VCaP (cell line): ENCODE measurements at regions not wholly inside any gene's neighbourhood (a gene's known extent, or its start where the extent isn't known, plus 50 kb on each side); places are given as distances from the start of the nearest gene placed in this dataset.

Source experiments
- H3K27ac ChIP-seq: fragments of 450-650 bp; 2 replicates; pipeline ENCODE4 v1.5.1; 2017
- TF ChIP-seq, protein P1 (sequence below): fragments of 450-650 bp; conservative IDR thresholded peaks from 2 replicates; pipeline ENCODE4 v1.5.1; 2017; ENCODE audit warnings: mild to moderate bottlenecking, moderate library complexity

DNA sequence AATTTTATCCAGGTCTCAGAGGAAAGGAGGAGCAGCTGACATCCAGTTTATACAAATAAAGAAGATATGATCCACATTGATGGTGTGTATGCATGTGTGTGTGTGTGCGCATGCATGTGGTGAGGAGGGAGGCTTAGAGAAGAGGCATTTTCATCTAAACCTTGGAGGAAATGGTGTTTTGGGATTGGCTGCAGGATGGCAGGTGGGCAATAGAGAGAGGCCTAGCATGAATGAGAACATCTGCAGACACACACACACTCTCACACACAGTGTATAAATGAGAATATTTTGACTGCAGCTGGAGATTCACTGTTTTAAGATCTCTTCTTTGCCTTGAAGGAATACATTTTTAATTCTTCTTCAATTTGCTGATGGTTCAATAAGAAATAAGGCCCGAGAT is 61.7 kb upstream of the TMEM17 start:
- TF ChIP-seq, protein P1, sequence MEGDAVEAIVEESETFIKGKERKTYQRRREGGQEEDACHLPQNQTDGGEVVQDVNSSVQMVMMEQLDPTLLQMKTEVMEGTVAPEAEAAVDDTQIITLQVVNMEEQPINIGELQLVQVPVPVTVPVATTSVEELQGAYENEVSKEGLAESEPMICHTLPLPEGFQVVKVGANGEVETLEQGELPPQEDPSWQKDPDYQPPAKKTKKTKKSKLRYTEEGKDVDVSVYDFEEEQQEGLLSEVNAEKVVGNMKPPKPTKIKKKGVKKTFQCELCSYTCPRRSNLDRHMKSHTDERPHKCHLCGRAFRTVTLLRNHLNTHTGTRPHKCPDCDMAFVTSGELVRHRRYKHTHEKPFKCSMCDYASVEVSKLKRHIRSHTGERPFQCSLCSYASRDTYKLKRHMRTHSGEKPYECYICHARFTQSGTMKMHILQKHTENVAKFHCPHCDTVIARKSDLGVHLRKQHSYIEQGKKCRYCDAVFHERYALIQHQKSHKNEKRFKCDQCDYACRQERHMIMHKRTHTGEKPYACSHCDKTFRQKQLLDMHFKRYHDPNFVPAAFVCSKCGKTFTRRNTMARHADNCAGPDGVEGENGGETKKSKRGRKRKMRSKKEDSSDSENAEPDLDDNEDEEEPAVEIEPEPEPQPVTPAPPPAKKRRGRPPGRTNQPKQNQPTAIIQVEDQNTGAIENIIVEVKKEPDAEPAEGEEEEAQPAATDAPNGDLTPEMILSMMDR: no peak
- peak overlapping the region; percentile 26; the same call in 1 of the 2 replicates for H3K27ac ChIP-seq

DNA sequence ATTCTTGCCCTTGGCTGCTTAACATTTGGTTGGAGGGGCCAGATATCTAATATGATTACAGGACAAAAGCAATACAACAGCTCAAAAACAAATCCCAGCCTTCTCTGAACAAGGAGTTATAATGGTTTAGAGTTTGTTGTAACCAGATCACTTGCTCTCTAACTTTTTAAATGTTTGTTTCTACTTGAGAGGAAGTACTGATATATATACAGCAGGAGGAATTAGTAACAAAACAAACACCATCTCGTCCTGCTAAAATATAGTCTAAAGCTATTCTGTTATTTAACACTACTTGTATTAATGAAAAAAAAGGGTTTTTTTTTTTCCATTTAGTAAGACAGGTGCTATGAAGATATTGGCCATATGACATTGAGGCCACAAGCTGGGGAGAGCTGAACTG is 60.9 kb upstream of the TMEM17 start:
- H3K27ac ChIP-seq: peak overlapping the region; percentile 26; the same call in 1 of the 2 replicates
- TF ChIP-seq, protein P1: no peak

DNA sequence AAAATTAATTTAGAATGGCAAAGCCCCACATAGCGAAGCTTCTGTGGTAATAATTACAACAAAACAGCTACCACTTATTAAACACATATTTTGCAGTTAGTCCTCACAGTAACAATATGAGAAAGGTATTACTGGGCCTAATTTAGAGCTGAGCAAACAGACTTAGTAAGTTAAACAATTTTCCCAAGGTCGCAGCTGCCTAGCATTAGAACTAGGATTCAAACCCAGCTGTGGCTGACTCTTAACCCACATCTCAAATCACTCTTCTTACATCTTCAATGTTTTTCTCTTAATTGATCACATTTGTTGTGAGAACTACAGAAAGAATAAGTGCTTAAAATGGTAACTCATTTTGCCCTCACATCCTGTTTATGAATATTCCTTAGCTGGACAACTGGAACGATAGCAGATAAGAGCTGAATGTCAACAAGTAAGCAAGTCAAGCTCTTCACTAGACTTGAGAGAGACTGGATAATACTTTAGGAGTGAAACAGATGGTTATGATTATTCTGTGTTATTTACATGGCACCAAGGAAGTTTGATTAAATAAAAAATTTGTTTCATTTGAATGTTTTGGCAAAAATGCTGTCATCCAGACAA is 59.4 kb upstream of the TMEM17 start:
- H3K27ac ChIP-seq: peak overlapping the region; percentile 26
- TF ChIP-seq, protein P1: no peak

DNA sequence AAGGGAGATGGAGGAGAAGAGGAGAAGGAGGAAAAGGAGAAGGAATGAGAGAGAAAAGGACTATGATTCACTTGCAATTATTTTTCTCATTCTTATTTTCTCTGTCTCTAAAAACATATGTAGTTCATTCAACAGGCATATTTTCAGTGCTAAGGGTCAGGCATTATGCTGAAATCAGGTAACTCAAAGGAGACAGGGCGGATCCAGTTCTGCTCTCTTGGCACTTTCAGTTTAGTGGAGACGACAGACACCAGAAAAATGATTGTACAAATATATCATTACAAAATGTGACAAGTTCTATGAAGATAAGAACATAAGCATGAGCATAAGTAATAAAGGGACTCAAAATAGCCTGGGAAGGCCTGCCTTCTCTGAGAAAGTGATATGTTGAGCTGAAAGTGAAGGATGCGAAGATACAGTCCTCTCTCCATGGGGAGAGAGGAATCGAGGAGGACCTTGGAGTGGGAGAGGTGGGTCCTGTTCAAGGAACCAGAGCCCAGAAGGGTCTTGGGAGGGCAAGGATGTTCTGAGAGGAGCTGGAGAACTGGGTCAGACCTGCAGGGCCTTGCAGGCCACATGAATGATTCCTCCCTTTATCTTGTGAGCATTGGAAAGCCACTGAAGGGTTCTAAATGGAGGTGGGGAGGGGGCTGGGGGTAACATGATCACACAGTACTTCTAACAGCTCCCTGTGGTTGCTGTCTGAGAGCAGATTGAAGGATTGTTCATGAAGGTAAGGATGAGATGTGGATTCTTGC is 58.6 kb upstream of the TMEM17 start:
- no peak overlapping the region for H3K27ac ChIP-seq
- TF ChIP-seq, protein P1: no peak

DNA sequence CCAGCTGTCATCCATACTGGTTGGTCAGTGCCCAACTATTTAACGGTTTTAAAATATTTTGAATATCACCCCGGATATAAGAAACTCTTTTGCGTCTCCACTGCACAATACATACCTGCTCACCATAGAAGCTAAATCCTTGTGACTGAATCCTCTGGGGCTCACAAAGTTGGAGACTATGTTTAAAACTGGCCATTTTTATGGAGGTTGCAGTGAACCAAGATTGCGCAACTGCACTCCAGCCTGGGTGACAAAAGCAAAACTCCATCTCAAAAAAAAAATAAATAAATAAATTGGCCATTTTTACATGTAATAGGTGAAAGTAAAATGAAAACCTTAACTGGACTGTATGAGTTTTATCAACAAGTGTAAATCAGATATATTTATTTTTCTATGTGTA is 55.6 kb upstream of the TMEM17 start:
- H3K27ac ChIP-seq: no peak overlapping the region
- TF ChIP-seq, protein P1: no peak

DNA sequence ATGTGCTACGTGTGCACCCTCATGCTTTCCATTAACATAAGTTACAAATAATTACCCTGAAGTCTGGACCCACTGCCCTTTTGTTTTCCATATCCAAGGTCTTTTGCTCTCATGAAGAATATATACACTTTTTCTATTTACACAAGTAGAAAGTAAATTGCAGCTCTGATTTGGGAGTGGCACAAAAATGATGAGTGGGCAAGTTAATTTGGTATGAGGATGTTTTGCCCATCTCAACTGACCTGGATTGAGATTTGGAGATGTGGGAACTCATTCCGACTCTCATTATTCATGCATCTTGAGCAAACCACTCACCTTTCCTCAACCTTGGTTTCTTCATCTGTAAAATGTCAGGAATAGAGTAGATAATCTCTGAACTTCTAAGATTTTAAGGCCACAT is 53.6 kb upstream of the TMEM17 start:
- no peak overlapping the region for H3K27ac ChIP-seq
- TF ChIP-seq, protein P1: no peak

DNA sequence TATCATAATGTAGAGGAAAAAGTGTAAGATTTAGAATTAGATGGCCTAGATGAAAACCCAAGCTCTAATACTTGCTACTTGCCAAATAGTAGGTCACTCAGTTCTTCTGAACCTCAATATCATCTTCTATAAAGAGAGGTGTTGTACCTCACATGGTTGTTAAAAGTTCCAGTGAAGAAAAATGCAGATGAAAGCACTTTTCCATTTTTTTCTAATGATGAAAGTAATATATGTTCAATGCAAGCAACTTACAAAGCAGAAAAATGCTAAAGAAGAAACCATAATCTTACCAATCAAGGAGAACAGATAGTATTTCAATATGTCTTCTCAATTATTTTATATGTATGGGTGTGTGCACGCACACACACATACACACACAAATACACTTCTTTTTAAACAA is 52.7 kb upstream of the TMEM17 start:
- TF ChIP-seq, protein P1: no peak
- H3K27ac ChIP-seq: no peak overlapping the region
